Keratinocyte (primary cell): ENCODE measurements at regions not wholly inside any gene's neighbourhood (a gene's known extent, or its start where the extent isn't known, plus 50 kb on each side); places are given as distances from the start of the nearest gene placed in this dataset.

ENCODE experiments used
- DNase-seq: peaks from one replicate; pipeline ENCODE4 v3.0.0-alpha.2; 2011; ENCODE audit warnings: low read depth, missing footprints, low spot score
- FAIRE-seq: peaks from 2 replicates; lab custom pipeline; 2011; peaks lifted over from hg19 to GRCh38; lab: Jason Lieb, UNC
- H2AFZ ChIP-seq: 2 replicates; pipeline ENCODE4 v1.6.0; 2012; ENCODE audit warnings: low read length, control low read depth, inconsistent platforms; ENCODE audit not compliant: control insufficient read depth
- H3K27ac ChIP-seq: 2 replicates; pipeline ENCODE4 v1.5.1; 2011; ENCODE audit warnings: low read length; ENCODE audit not compliant: control insufficient read depth, insufficient read depth
- H3K27me3 ChIP-seq: 3 replicates; pipeline ENCODE4 v1.6.0; 2011; ENCODE audit warnings: low read length; ENCODE audit not compliant: control insufficient read depth, insufficient read depth; ENCODE audit errors: extremely low read depth
- H3K36me3 ChIP-seq, 2 experiments: 2 replicates in 1 of 2; 3 replicates in 1 of 2; pipeline ENCODE4 v1.5.1; 2011; ENCODE audit warnings: low read length in 2 of 2, mild to moderate bottlenecking in 1 of 2; ENCODE audit not compliant: control insufficient read depth in 2 of 2, insufficient read depth in 2 of 2; ENCODE audit errors: extremely low read depth in 1 of 2
- H3K4me1 ChIP-seq: 3 replicates; pipeline ENCODE4 v1.5.1; 2011; ENCODE audit warnings: low read length; ENCODE audit not compliant: control insufficient read depth, insufficient read depth; ENCODE audit errors: extremely low read depth
- H3K4me2 ChIP-seq: 3 replicates; pipeline ENCODE4 v1.6.0; 2011; ENCODE audit warnings: low read depth, low read length; ENCODE audit not compliant: control insufficient read depth, insufficient read depth; ENCODE audit errors: extremely low read depth
- H3K4me3 ChIP-seq, 3 experiments: fragments of 200-600 bp in 1 of 3; sonication (generic) in 1 of 3; 2 replicates in 2 of 3; 3 replicates in 1 of 3; pipeline ENCODE4 v1.5.1; 2011 to 2016; ENCODE audit warnings: low read length in 3 of 3, mild to moderate bottlenecking in 3 of 3, control low read depth in 2 of 3, inconsistent platforms in 1 of 3, low read depth in 1 of 3, mixed read lengths in 1 of 3, mixed run types in 1 of 3, moderate library complexity in 1 of 3; ENCODE audit not compliant: control insufficient read depth in 2 of 3, insufficient read depth in 2 of 3; ENCODE audit errors: extremely low read depth in 1 of 3
- H3K79me2 ChIP-seq: 2 replicates; pipeline ENCODE4 v1.6.0; 2012; ENCODE audit warnings: low read length; ENCODE audit not compliant: control insufficient read depth, insufficient read depth
- H3K9ac ChIP-seq: 3 replicates; pipeline ENCODE4 v1.6.0; 2011; ENCODE audit warnings: low read length; ENCODE audit not compliant: control insufficient read depth, insufficient read depth; ENCODE audit errors: extremely low read depth
- H3K9me1 ChIP-seq: 3 replicates; pipeline ENCODE4 v1.6.0; 2011; ENCODE audit warnings: low read length; ENCODE audit not compliant: control insufficient read depth, insufficient read depth; ENCODE audit errors: extremely low read depth
- H3K9me3 ChIP-seq: 2 replicates; pipeline ENCODE4 v1.5.1; 2012; ENCODE audit warnings: low read depth, low read length; ENCODE audit not compliant: control insufficient read depth
- H4K20me1 ChIP-seq: 3 replicates; pipeline ENCODE4 v1.6.0; 2011; ENCODE audit warnings: low read length; ENCODE audit not compliant: control insufficient read depth, insufficient read depth; ENCODE audit errors: extremely low read depth
- CTCF ChIP-seq, 3 experiments: IDR thresholded peaks in 1 of 3; conservative IDR thresholded peaks in 1 of 3; optimal IDR thresholded peaks in 1 of 3; 2 replicates in 2 of 3; 3 replicates in 1 of 3; pipeline versions ENCODE3 to v1.5.1; 2011; ENCODE audit warnings: low read length in 3 of 3, mild to moderate bottlenecking in 3 of 3, moderate library complexity in 2 of 3, control low read depth in 1 of 3, inconsistent platforms in 1 of 3; ENCODE audit not compliant: insufficient read depth in 2 of 3; ENCODE audit errors: extremely low read depth in 1 of 3
- EZH2 ChIP-seq: IDR thresholded peaks from one replicate; pipeline ENCODE4 v1.6.1; 2012; ENCODE audit warnings: inconsistent platforms, mild to moderate bottlenecking, low read length, moderate library complexity
- dilution Hi-C: fragments of 300-500 bp; cut with MboI; formaldehyde crosslinking; loops from one replicate; pipeline ENCODE4 v1.7.0; 2020; ENCODE audit warnings: low sequenced_read_pairs; ENCODE audit not compliant: extremely low pct_ligation_motif_present

- Histone ChIP-seq H3K27ac (no peak overlapping the region), H3K79me2 (no peaks in the 10 kb centered on the region), H3K36me3 (no peaks in the 10 kb centered on the region), H3K9me1 (no peaks in the 10 kb centered on the region), H3K4me2 (no peak overlapping the region), H3K9ac (no peak overlapping the region), H3K27me3 (no peaks in the 10 kb centered on the region), H3K4me1 (no peaks in the 10 kb centered on the region), H3K9me3 (no peaks in the 10 kb centered on the region), H4K20me1 (no peaks in the 10 kb centered on the region), H2AFZ (no peak overlapping the region), H3K4me3 (no peak overlapping the region)
- DNase-seq (no peak), FAIRE-seq (no peak)
- dilution Hi-C loops, result no loop called here
- no peak for TF ChIP-seq EZH2
- no peak for TF ChIP-seq CTCF (optimal IDR thresholded peaks at IDR 0.05 in 1 of 3, IDR thresholded peaks at IDR 0.05 in 1 of 3, conservative IDR thresholded peaks at IDR 0.05 in 1 of 3; ENCODE audit: extremely low read depth in 1 of 3, insufficient read depth in 2 of 3, low read length in 3 of 3)
These were observed 920.9 kb upstream of the GOT2 start for GRCh38 chr16:59655031-59655430.

GRCh38 chr16:59654455-59654854, 920.3 kb upstream of the GOT2 start:
- Histone ChIP-seq H3K79me2 (no peaks in the 10 kb centered on the region), H3K9ac (no peak overlapping the region), H3K4me2 (no peak overlapping the region), H3K4me1 (no peaks in the 10 kb centered on the region), H3K9me1 (no peaks in the 10 kb centered on the region), H3K36me3 (no peaks in the 10 kb centered on the region), H3K27ac (no peak overlapping the region), H3K27me3 (no peaks in the 10 kb centered on the region), H3K4me3 (no peak overlapping the region), H3K9me3 (no peaks in the 10 kb centered on the region), H2AFZ (no peak overlapping the region), H4K20me1 (no peaks in the 10 kb centered on the region)
- FAIRE-seq (no peak), DNase-seq (no peak)
- dilution Hi-C loops, result no loop called here
- TF ChIP-seq EZH2 (no peak), CTCF (optimal IDR thresholded peaks at IDR 0.05 in 1 of 3, IDR thresholded peaks at IDR 0.05 in 1 of 3, conservative IDR thresholded peaks at IDR 0.05 in 1 of 3; ENCODE audit: extremely low read depth in 1 of 3, insufficient read depth in 2 of 3, low read length in 3 of 3) (no peak)
